ENCODE measurements at regions not wholly inside any gene's neighbourhood (a gene's known extent, or its start where the extent isn't known, plus 50 kb on each side); places are given as distances from the start of the nearest gene placed in this dataset.

DNA sequence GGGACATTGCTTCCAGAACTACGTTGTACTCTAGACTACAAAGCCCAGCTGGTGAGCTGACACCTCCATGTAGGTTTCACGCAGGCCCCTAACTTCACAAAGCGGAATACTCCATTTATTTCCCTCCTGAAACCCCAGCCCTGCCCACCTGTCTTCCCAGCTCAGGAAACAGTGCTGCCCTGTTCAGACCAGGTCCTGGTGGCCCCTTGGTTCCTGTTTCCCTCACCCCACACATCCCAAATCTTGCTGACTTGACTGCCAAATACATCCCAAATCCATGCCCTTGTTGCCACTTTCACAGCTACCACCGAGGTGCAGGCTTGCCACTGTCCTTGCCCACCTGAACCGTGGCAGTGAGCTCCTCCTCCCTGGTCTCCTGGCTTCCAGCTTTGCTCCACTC is 113.1 kb upstream of the PTPN1 start:
- no peak for DNase-seq

GRCh38 chr20:50398064-50398463 is 112.1 kb upstream of the PTPN1 start:
- DNase-seq: no peak

GRCh38 chr20:50398471-50398820 is 111.7 kb upstream of the PTPN1 start:
- no peak for DNase-seq

DNA sequence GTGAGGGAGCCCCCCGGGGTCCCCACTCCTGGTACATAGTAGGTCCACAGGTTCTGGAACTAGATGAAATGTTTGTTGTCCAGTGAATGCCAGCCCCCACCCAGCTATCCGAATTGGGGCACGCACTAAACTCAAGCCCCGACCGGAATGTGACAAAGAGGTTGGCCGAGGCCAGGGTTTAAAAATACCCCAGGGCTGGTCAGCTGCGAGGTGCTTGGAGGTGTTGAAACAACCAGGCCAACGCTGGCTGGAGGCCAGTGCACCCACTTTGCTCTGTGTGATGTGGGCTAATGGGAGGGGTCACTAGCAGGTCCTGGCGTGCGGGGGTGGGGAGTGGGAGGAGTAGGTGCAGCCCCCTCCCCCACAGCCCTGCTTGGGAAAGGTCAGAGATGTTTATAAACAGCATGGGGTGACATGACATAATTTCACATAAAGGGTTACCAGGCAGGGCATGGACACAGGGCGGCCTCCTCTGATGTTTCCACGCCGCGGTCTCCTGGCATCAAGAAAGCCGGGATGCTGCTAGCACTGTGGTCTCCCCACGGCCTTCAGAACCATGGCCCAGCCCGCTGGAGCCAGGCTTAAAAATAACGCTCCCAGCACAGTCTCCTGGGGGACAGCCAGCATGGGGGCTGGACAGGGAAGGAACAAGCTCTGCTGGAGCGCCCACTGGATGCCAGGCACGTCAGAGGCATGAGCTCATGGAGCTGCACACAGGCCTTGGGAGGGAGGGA is 111.2 kb upstream of the PTPN1 start:
- no peak for DNase-seq

GRCh38 chr20:50399555-50399916 is 110.6 kb upstream of the PTPN1 start:
- DNase-seq: no peak

- DNase-seq: no peak
Observed at GRCh38 chr20:50399917-50400704, 110.1 kb upstream of the PTPN1 start.

DNA sequence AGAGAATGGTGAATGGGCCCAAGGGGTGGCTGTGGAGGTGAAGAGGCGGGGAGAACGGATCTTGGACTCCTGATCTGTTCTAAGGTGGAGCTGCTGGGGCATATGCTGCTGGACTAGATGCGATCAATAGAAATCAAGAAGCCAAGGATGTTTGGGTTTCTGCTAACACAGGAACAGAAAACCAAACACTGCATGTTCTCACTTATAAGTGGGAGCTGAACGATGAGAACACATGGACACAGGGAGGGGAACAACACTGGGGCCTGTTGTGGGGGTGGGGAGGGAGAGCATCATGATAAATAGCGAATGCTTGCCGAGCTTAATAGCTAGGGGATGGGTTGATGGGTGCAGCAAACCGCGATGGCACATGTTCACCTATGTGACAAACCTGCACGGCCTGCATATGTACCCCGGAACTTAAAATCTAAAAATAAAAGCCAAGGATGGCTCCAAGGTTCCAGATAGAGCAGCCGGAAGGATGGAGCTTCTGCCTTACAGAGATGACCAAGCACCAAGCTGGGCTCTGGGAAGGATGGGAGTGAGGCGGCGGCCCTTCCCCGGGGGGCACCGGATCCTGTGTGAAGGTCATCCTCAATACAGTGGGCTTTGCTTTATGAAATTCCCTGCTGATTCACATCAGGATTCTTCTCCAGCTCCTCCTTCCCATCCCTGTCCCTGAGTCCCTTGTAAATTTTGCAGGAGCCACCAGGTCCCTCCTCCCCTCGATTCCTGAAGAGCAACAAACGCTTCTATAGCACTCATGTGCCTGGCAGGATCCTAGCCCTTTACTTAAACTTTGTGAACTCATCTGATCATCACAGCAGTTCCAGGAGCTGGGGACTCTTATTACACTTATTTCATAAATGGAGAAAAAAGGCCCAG is 109.2 kb upstream of the PTPN1 start:
- no peak for DNase-seq

DNA sequence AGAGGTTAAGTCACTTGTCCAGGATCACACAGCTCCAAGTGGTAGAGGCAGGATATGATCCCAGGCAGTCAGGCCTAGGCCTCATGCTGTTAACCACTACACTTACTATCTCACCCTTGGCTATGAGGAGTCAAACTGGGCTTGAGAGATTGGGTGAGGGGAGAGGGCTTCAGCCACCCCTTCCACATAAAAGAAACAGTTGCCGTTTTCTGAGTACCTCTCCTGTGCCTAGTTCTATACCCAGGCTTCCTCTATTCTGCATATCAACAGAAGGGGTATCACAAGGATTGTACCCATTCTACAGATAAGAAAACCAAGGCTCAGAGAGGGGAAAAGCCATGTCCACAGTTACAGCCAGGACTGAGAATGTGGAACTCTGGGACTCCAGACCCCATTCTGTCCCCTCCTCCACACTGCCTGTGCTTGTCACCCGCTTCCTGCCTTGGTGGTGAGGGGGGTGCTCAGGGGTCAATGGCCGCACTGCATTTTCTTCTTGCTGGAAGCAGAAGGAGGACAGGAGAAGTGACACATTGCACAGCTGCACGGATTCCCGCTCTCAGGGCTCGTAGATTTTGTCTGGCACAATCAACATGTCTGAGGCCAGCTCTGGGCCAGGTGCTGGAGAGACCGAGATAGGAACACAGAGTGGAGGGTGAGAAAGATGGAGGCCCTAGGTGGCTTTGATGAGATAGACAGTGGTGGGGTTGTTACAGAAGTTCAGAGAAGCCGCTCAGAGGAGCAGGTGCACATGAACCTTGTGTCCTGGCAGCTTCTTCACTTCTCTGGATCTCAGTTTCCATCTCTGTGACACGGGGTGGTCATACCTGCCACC is 108.4 kb upstream of the PTPN1 start:
- no peak for DNase-seq

- no peak for DNase-seq
Observed at GRCh38 chr20:50403565-50404418, 106.4 kb upstream of the PTPN1 start.

DNA sequence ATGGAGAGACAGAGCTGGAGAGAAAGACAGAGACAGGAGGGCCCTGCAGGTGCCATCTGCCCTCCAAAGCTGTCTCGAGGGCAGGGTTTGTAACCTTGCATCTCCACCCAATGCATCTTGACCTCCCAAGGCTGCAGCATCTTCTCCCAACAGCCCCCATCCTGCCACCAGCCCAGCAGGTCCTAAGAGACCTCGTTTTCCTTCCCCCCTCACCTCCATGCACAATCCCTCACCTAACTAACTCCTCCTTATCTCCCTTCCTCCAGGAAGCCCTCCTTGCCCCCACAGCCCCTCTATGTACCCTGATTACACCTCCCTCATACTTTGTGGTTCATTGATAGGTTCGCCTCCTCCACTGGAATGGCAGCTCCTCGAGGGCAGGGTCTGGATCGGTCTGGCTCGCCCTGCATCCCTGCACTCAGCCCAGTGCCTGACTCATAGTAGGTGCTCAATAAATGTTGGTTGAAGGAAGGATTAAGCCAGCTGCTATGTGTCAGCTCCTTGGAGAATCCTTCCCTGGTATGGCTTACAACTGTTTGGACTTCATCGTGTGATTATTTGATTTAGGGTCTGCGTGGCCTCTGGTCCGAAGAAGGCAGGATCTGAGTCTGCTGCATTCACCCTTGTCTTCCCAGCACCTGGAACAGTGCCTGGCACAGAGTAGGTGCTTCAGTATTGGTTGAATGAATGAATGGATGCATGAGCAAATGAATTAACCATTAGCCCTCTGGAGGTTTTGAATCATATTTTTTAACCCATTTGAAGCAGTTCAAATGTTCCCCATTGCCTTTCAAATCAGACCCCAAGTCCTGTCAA is 105.6 kb upstream of the PTPN1 start:
- DNase-seq: no peak

GRCh38 chr20:50405235-50405914 is 104.8 kb upstream of the PTPN1 start:
- no peak for DNase-seq

- DNase-seq: no peak
Observed at GRCh38 chr20:50405915-50406609, 104.1 kb upstream of the PTPN1 start.

DNA sequence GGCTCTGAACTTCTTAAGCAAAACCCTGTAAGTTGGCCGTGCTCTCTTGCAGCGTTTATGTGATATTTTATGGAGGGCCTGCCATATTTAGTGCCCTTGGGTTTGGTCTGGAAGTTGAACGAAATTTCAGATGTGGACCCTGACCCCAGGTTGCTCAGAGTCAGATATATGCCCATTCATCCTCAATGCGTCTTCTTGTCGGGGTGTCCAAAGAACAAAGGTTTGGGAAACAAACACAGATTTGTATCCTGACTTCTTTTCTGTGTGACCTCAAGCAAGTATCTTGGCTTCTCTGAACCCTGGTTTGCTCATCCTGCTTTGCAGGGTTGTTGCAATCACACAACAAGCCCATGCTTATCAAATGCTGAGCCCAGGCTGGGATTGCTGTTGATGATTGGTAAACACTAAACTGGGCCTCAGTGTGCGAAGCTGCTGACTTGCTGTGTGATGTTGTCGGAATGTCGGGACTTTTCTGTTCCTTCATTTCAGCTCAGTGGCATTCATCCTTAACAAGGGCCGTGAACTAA is 103.5 kb upstream of the PTPN1 start:
- no peak for DNase-seq

DNA sequence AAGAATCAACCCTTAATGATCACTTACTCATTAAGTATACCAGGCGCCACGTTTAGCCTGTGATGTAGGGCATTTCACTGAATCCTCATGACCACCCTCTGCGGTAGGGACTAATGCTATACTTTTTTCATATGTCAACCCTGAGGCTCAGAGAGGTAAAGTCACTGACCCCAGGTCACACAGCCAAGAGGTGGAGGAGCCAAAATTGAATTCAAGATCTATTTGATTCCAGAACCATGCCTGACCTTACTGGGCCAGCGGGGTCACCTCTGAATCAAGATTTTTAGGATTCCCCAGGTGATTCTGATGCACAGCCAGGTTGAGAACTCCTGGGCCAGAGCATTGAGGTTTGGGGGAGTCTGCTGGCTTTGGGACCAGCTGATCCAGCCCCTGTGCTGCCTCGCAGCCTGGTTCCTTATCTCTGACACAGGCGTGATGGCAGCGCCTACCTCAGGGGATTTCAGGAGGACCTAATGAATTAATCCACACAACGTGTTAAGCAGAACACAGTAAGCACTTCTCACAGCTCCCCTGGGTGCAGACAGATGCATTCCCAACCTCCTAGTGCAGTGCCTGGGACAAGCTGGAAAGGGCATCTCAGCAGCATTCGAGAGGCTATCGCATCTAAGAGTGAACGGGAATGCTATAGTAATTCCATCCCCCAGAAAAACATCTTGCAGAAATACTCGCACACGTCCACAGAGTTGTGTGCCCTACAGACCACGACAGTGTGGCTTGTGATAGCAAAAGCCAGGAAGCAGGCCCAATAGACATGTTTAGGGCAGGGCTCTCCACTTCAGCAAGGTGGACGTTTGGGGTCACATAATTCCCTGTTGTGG is 101.4 kb upstream of the PTPN1 start:
- DNase-seq: no peak

DNA sequence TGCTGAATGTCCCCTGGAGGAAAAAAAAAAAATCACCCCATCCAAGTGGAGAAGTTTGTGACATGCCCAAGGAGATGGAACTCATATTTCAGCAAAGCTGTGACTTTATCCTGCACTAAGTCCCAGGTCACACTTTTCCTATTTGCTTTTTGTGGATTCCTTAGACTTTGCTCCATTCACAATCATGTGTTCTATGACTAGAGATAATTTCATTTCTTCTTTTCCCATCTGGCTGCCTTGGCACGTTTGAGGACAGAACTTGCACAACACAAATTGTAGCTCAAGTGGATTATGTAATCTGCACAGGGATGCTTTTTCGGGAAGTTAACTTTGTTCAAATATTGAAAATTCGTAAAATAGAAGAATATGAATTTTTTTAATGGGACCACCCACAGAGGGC is 100.7 kb upstream of the PTPN1 start:
- no peak for DNase-seq

DNA sequence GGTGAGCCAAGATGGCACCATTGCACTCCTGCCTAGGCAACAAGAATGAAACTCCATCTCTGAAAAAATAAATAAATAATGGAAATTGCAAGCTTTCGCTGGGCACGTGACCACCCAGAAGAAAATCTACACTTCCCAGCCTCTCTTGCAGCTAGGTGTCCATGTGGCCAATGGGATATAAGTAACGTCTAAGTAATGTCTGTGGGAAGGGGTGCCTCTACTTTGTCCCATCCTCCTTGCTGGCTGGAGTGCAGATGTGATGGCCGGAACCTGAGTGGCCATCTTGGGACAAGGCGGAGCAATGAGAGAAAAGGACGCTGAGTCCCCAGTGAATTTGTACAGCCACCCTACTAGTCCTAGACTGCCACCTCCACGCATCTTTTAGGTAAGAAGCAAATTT is 99.8 kb upstream of the PTPN1 start:
- DNase-seq: no peak

DNA sequence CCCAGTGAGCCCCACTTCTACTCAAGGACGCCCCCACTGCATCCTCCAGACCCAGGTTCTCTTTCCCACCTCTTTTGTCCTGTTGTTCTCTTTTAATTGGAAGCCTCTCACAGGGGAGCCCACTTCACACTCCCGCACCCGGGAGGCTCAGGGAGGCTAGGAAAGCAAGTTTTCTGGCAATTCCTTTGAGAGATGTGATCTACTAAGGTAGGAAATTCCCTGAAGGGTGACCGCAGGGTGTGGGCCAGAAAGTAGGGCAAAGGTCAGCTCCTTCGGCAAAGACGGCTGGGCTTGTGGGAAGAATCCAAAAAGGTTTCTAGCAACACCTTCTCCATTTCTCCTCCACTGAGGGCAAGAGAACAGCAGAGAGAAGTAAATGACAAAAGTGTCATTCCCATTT is 98.1 kb upstream of the PTPN1 start:
- DNase-seq: no peak

- DNase-seq: no peak
Observed at GRCh38 chr20:50412499-50412898, 97.7 kb upstream of the PTPN1 start.
